SK-N-SH treated with all-trans-retinoic acid at 6 μM for 48 hours (cell line): ENCODE measurements at regions not wholly inside any gene's neighbourhood (a gene's known extent, or its start where the extent isn't known, plus 50 kb on each side); places are given as distances from the start of the nearest gene placed in this dataset.

Experiments
- ATAC-seq: fragments of 200-7000 bp; cut with Tn5 transposase; 3 replicates; pipeline ENCODE4 v1.9.1; 2020; ENCODE audit warnings: mild to moderate bottlenecking, moderate library complexity
- ARNTL ChIP-seq: fragments of 450-650 bp; formaldehyde crosslinking; IDR thresholded peaks from 2 replicates; pipeline ENCODE4 v1.5.0; 2020; ENCODE audit warnings: low read depth, mild to moderate bottlenecking, moderate library complexity, borderline replicate concordance
- BACH2 ChIP-seq: fragments of 250-450 bp; sonication (Bioruptor Pico); IDR thresholded peaks from 2 replicates; pipeline ENCODE4 v1.9.0; 2021; ENCODE audit warnings: mild to moderate bottlenecking, borderline replicate concordance
- CSDC2 ChIP-seq: fragments of 250-450 bp; sonication (Bioruptor Pico); IDR thresholded peaks from 2 replicates; pipeline ENCODE4 v1.5.0; 2020; ENCODE audit warnings: mild to moderate bottlenecking, moderate library complexity
- ESRRG ChIP-seq: fragments of 250-450 bp; sonication (Bioruptor Pico); IDR thresholded peaks from 2 replicates; pipeline ENCODE4 v1.6.1; 2021; ENCODE audit warnings: mild to moderate bottlenecking
- GLIS3 ChIP-seq: fragments of 250-450 bp; sonication (Bioruptor Pico); IDR thresholded peaks from 2 replicates; pipeline ENCODE4 v1.5.0; 2020; ENCODE audit warnings: mild to moderate bottlenecking, moderate library complexity
- ISL1 ChIP-seq: fragments of 250-450 bp; sonication (Bioruptor Pico); IDR thresholded peaks from 2 replicates; pipeline ENCODE4 v2.1.2; 2022; ENCODE audit warnings: mild to moderate bottlenecking, moderate library complexity
- OSR1 ChIP-seq: fragments of 250-450 bp; sonication (Bioruptor Pico); IDR thresholded peaks from 2 replicates; pipeline ENCODE4 v1.8.0; 2022; ENCODE audit warnings: moderate library complexity, mild to moderate bottlenecking, inconsistent platforms
- PPARA ChIP-seq: fragments of 250-450 bp; sonication (Bioruptor Pico); IDR thresholded peaks from 2 replicates; pipeline ENCODE4 v1.5.0; 2020; ENCODE audit warnings: mild to moderate bottlenecking, borderline replicate concordance
- RARB ChIP-seq: fragments of 250-450 bp; sonication (Bioruptor Pico); IDR thresholded peaks from 2 replicates; pipeline ENCODE4 v1.8.0; 2021; ENCODE audit warnings: mild to moderate bottlenecking, moderate library complexity
- TCF4 ChIP-seq: fragments of 250-450 bp; sonication (Bioruptor Pico); IDR thresholded peaks from 2 replicates; pipeline ENCODE4 v1.8.0; 2021; ENCODE audit warnings: mild to moderate bottlenecking, moderate library complexity, borderline replicate concordance
- TOX ChIP-seq: fragments of 250-450 bp; sonication (Bioruptor Pico); IDR thresholded peaks from 2 replicates; pipeline ENCODE4 v1.8.0; 2021; ENCODE audit warnings: mild to moderate bottlenecking, moderate library complexity, borderline replicate concordance
- ZC3H10 ChIP-seq: fragments of 250-450 bp; sonication (Bioruptor Pico); IDR thresholded peaks from 2 replicates; pipeline ENCODE4 v1.5.1; 2021; ENCODE audit warnings: mild to moderate bottlenecking, moderate library complexity
- ZFP3 ChIP-seq: fragments of 250-450 bp; sonication (Bioruptor Pico); IDR thresholded peaks from 2 replicates; pipeline ENCODE4 v1.5.0; 2020; ENCODE audit warnings: mild to moderate bottlenecking, moderate library complexity
- ZFP30 ChIP-seq: fragments of 450-650 bp; formaldehyde crosslinking; IDR thresholded peaks from 2 replicates; pipeline ENCODE4 v1.5.0; 2022; ENCODE audit warnings: mild to moderate bottlenecking, moderate library complexity
- ZNF565 ChIP-seq: fragments of 450-650 bp; formaldehyde crosslinking; conservative IDR thresholded peaks from 2 replicates; pipeline ENCODE4 v1.5.0; 2020; ENCODE audit warnings: low read depth, mild to moderate bottlenecking, moderate library complexity
- ZNF70 ChIP-seq: fragments of 450-650 bp; formaldehyde crosslinking; IDR thresholded peaks from 2 replicates; pipeline ENCODE4 v1.5.0; 2020; ENCODE audit warnings: mild to moderate bottlenecking, moderate library complexity
- ZNF8 ChIP-seq: fragments of 450-650 bp; formaldehyde crosslinking; IDR thresholded peaks from 2 replicates; pipeline ENCODE4 v1.5.0; 2020; ENCODE audit warnings: mild to moderate bottlenecking, moderate library complexity
- TF ChIP-seq, protein P1 (sequence below): fragments of 250-450 bp; sonication (Bioruptor Pico); IDR thresholded peaks from 2 replicates; pipeline ENCODE4 v1.5.1; 2020; ENCODE audit warnings: low read depth, mild to moderate bottlenecking, moderate library complexity
- TF ChIP-seq, protein P2 (sequence below): fragments of 250-450 bp; sonication (Bioruptor Pico); IDR thresholded peaks from 2 replicates; pipeline ENCODE4 v1.8.0; 2021; ENCODE audit warnings: low read depth, mild to moderate bottlenecking, moderate library complexity, borderline replicate concordance
- TF ChIP-seq, protein P3 (sequence below): fragments of 250-450 bp; sonication (Bioruptor Pico); IDR thresholded peaks from 2 replicates; pipeline ENCODE4 v1.5.1; 2021; ENCODE audit warnings: mild to moderate bottlenecking, moderate library complexity
- TF ChIP-seq, protein P4 (sequence below): fragments of 250-450 bp; sonication (Bioruptor Pico); IDR thresholded peaks from 2 replicates; pipeline ENCODE4 v1.8.0; 2020; ENCODE audit warnings: mild to moderate bottlenecking, moderate library complexity, borderline replicate concordance
- TF ChIP-seq, protein P5 (sequence below): fragments of 250-450 bp; sonication (Bioruptor Pico); IDR thresholded peaks from 2 replicates; pipeline ENCODE4 v1.5.0; 2020; ENCODE audit warnings: mild to moderate bottlenecking, moderate library complexity

- TF ChIP-seq PPARA (CRISPR knock-in tag) (no peak), ARNTL (no peak), RARB (CRISPR knock-in tag) (no peak), ZFP30 (no peak), ZNF565 (CRISPR knock-in tag) (no peak), ESRRG (CRISPR knock-in tag) (no peak), GLIS3 (CRISPR knock-in tag) (no peak), ISL1 (CRISPR knock-in tag) (no peak), ZC3H10 (no peak), TCF4 (CRISPR knock-in tag) (no peak), ZNF8 (CRISPR knock-in tag) (no peak), BACH2 (CRISPR knock-in tag) (no peak), ZFP3 (no peak), OSR1 (CRISPR knock-in tag) (no peak), CSDC2 (CRISPR knock-in tag) (no peak)
- TF ChIP-seq, protein P1, sequence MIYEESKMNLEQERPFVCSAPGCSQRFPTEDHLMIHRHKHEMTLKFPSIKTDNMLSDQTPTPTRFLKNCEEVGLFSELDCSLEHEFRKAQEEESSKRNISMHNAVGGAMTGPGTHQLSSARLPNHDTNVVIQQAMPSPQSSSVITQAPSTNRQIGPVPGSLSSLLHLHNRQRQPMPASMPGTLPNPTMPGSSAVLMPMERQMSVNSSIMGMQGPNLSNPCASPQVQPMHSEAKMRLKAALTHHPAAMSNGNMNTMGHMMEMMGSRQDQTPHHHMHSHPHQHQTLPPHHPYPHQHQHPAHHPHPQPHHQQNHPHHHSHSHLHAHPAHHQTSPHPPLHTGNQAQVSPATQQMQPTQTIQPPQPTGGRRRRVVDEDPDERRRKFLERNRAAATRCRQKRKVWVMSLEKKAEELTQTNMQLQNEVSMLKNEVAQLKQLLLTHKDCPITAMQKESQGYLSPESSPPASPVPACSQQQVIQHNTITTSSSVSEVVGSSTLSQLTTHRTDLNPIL (CRISPR knock-in tag), result no peak
- TF ChIP-seq, protein P2, sequence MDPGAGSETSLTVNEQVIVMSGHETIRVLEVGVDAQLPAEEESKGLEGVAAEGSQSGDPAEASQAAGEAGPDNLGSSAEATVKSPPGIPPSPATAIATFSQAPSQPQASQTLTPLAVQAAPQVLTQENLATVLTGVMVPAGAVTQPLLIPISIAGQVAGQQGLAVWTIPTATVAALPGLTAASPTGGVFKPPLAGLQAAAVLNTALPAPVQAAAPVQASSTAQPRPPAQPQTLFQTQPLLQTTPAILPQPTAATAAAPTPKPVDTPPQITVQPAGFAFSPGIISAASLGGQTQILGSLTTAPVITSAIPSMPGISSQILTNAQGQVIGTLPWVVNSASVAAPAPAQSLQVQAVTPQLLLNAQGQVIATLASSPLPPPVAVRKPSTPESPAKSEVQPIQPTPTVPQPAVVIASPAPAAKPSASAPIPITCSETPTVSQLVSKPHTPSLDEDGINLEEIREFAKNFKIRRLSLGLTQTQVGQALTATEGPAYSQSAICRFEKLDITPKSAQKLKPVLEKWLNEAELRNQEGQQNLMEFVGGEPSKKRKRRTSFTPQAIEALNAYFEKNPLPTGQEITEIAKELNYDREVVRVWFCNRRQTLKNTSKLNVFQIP (CRISPR knock-in tag), result no peak
- TF ChIP-seq, protein P3, sequence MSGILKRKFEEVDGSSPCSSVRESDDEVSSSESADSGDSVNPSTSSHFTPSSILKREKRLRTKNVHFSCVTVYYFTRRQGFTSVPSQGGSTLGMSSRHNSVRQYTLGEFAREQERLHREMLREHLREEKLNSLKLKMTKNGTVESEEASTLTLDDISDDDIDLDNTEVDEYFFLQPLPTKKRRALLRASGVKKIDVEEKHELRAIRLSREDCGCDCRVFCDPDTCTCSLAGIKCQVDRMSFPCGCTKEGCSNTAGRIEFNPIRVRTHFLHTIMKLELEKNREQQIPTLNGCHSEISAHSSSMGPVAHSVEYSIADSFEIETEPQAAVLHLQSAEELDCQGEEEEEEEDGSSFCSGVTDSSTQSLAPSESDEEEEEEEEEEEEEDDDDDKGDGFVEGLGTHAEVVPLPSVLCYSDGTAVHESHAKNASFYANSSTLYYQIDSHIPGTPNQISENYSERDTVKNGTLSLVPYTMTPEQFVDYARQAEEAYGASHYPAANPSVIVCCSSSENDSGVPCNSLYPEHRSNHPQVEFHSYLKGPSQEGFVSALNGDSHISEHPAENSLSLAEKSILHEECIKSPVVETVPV, result no peak
- TF ChIP-seq, protein P4, sequence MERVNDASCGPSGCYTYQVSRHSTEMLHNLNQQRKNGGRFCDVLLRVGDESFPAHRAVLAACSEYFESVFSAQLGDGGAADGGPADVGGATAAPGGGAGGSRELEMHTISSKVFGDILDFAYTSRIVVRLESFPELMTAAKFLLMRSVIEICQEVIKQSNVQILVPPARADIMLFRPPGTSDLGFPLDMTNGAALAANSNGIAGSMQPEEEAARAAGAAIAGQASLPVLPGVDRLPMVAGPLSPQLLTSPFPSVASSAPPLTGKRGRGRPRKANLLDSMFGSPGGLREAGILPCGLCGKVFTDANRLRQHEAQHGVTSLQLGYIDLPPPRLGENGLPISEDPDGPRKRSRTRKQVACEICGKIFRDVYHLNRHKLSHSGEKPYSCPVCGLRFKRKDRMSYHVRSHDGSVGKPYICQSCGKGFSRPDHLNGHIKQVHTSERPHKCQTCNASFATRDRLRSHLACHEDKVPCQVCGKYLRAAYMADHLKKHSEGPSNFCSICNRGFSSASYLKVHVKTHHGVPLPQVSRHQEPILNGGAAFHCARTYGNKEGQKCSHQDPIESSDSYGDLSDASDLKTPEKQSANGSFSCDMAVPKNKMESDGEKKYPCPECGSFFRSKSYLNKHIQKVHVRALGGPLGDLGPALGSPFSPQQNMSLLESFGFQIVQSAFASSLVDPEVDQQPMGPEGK, result no peak
- no peak for ATAC-seq
Observed at GRCh38 chr6:88548891-88549505, 382.9 kb upstream of the CNR1 start.

- no peak for ATAC-seq
Observed at GRCh38 chr6:88547768-88548167, 381.6 kb upstream of the CNR1 start.

More at GRCh38 chr6:88547768-88548167, 381.6 kb upstream of the CNR1 start:
- TF ChIP-seq ARNTL (no peak), ZNF70 (CRISPR knock-in tag) (no peak), CSDC2 (CRISPR knock-in tag) (no peak), PPARA (CRISPR knock-in tag) (no peak), TOX (CRISPR knock-in tag) (no peak), ISL1 (CRISPR knock-in tag) (no peak), RARB (CRISPR knock-in tag) (no peak), ZNF8 (CRISPR knock-in tag) (no peak), ESRRG (CRISPR knock-in tag) (no peak), TCF4 (CRISPR knock-in tag) (no peak), BACH2 (CRISPR knock-in tag) (no peak)
- TF ChIP-seq, protein P3, result no peak
- TF ChIP-seq, protein P1 (CRISPR knock-in tag), result no peak
- TF ChIP-seq, protein P4, result no peak
- TF ChIP-seq, protein P2 (CRISPR knock-in tag), result no peak
- TF ChIP-seq, protein P5, sequence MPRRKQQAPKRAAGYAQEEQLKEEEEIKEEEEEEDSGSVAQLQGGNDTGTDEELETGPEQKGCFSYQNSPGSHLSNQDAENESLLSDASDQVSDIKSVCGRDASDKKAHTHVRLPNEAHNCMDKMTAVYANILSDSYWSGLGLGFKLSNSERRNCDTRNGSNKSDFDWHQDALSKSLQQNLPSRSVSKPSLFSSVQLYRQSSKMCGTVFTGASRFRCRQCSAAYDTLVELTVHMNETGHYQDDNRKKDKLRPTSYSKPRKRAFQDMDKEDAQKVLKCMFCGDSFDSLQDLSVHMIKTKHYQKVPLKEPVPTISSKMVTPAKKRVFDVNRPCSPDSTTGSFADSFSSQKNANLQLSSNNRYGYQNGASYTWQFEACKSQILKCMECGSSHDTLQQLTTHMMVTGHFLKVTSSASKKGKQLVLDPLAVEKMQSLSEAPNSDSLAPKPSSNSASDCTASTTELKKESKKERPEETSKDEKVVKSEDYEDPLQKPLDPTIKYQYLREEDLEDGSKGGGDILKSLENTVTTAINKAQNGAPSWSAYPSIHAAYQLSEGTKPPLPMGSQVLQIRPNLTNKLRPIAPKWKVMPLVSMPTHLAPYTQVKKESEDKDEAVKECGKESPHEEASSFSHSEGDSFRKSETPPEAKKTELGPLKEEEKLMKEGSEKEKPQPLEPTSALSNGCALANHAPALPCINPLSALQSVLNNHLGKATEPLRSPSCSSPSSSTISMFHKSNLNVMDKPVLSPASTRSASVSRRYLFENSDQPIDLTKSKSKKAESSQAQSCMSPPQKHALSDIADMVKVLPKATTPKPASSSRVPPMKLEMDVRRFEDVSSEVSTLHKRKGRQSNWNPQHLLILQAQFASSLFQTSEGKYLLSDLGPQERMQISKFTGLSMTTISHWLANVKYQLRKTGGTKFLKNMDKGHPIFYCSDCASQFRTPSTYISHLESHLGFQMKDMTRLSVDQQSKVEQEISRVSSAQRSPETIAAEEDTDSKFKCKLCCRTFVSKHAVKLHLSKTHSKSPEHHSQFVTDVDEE (CRISPR knock-in tag), result no peak
- TF ChIP-seq, all 23 proteins: peak for 0
